ENCODE measurements at regions not wholly inside any gene's neighbourhood (a gene's known extent, or its start where the extent isn't known, plus 50 kb on each side); places are given as distances from the start of the nearest gene placed in this dataset.

GRCh38 chr16:86373276-86373901 is 136.9 kb upstream of the FOXF1 start:
- POLR2A ChIA-PET (ENCODE audit: unreplicated experiment) = no interaction called here
- no TSS peak for BruUV-seq (replicated peaks)

GRCh38 chr16:86374603-86375130 is 135.7 kb upstream of the FOXF1 start:
- no TSS peak for BruUV-seq (replicated peaks)
- Histone ChIP-seq H3K4me2 (no peak overlapping the region), H3K36me3 (ENCODE audit: low read depth) (no peaks in the 10 kb centered on the region), H3K27ac (no peak overlapping the region), H3F3A (ENCODE audit: insufficient read depth, low read depth) (no peaks in the 10 kb centered on the region), H4K20me1 (ENCODE audit: insufficient read depth) (no peaks in the 10 kb centered on the region), H2AFZ (no peak overlapping the region), H3K4me1 (replicated peaks; ENCODE audit: insufficient read depth) (no peaks in the 10 kb centered on the region), H3K9me3 (ENCODE audit: insufficient read depth, low read depth) (no peaks in the 10 kb centered on the region), H3K4me3 (no peak overlapping the region), H3K79me2 (ENCODE audit: low read depth) (no peaks in the 10 kb centered on the region), H3K9me2 (ENCODE audit: insufficient read depth) (no peaks in the 10 kb centered on the region), H3K27me3 (ENCODE audit: insufficient read depth, low read depth) (peaks cover 99% of the 10 kb centered on the region)
- no peak for DNase-seq
- ChIA-PET CTCF (no interaction called here), POLR2A (ENCODE audit: unreplicated experiment) (no interaction called here)
- intact Hi-C loops (cut with micrococcal nuclease; ENCODE audit: unreplicated experiment) = no loop called here
- TF ChIP-seq EZH2 (IDR thresholded peaks at IDR 0.05; ENCODE audit: low read depth) (no peak), CTCF (conservative IDR thresholded peaks at IDR 0.05) (no peak)

More at GRCh38 chr16:86373276-86373901, 136.9 kb upstream of the FOXF1 start:
- TF ChIP-seq CTCF (conservative IDR thresholded peaks at IDR 0.05) (no peak), EZH2 (IDR thresholded peaks at IDR 0.05; ENCODE audit: low read depth) (no peak)
- H3K27me3 ChIP-seq (ENCODE audit: insufficient read depth, low read depth) = peaks cover 99% of the 10 kb centered on the region
- no peaks in the 10 kb centered on the region for H3F3A ChIP-seq (ENCODE audit: insufficient read depth, low read depth)
- H4K20me1 ChIP-seq (ENCODE audit: insufficient read depth) = no peaks in the 10 kb centered on the region
- H3K4me3 ChIP-seq = no peak overlapping the region
- H3K4me1 ChIP-seq (replicated peaks; ENCODE audit: insufficient read depth) = no peaks in the 10 kb centered on the region
- H3K9me2 ChIP-seq (ENCODE audit: insufficient read depth) = no peaks in the 10 kb centered on the region
- H2AFZ ChIP-seq = no peak overlapping the region
- CTCF ChIA-PET = no interaction called here
- no peak overlapping the region for H3K4me2 ChIP-seq
- no peaks in the 10 kb centered on the region for H3K9me3 ChIP-seq (ENCODE audit: insufficient read depth, low read depth)
- intact Hi-C loops (cut with micrococcal nuclease; ENCODE audit: unreplicated experiment) = no loop called here
- no peaks in the 10 kb centered on the region for H3K36me3 ChIP-seq (ENCODE audit: low read depth)
- no peak for DNase-seq
- no peak overlapping the region for H3K27ac ChIP-seq
- no peaks in the 10 kb centered on the region for H3K79me2 ChIP-seq (ENCODE audit: low read depth)

GRCh38 chr16:86375364-86375763 is 135.0 kb upstream of the FOXF1 start:
- H3K9me3 ChIP-seq (ENCODE audit: insufficient read depth, low read depth) = no peaks in the 10 kb centered on the region
- BruUV-seq (replicated peaks) = no TSS peak
- intact Hi-C loops (cut with micrococcal nuclease; ENCODE audit: unreplicated experiment) = no loop called here
- ChIA-PET CTCF (no interaction called here), POLR2A (ENCODE audit: unreplicated experiment) (no interaction called here)
- H3K27ac ChIP-seq = no peak overlapping the region
- H3K4me2 ChIP-seq = no peak overlapping the region
- DNase-seq = no peak
- no peaks in the 10 kb centered on the region for H4K20me1 ChIP-seq (ENCODE audit: insufficient read depth)
- H3K4me1 ChIP-seq (replicated peaks; ENCODE audit: insufficient read depth) = no peaks in the 10 kb centered on the region
- no peak overlapping the region for H3K4me3 ChIP-seq
- no peaks in the 10 kb centered on the region for H3K9me2 ChIP-seq (ENCODE audit: insufficient read depth)
- H3K27me3 ChIP-seq (ENCODE audit: insufficient read depth, low read depth) = peaks cover 99% of the 10 kb centered on the region
- TF ChIP-seq EZH2 (IDR thresholded peaks at IDR 0.05; ENCODE audit: low read depth) (no peak), CTCF (conservative IDR thresholded peaks at IDR 0.05) (no peak)
- no peak overlapping the region for H2AFZ ChIP-seq
- H3F3A ChIP-seq (ENCODE audit: insufficient read depth, low read depth) = no peaks in the 10 kb centered on the region
- no peaks in the 10 kb centered on the region for H3K79me2 ChIP-seq (ENCODE audit: low read depth)
- no peaks in the 10 kb centered on the region for H3K36me3 ChIP-seq (ENCODE audit: low read depth)

Measured in PC-9 (cell line).